ENCODE measurements at regions not wholly inside any gene's neighbourhood (a gene's known extent, or its start where the extent isn't known, plus 50 kb on each side); places are given as distances from the start of the nearest gene placed in this dataset.

GRCh38 chr10:28188526-28188925 lies 114.3 kb downstream of the MPP7 start:
- H3K27ac ChIP-seq, result no peak overlapping the region
- TF ChIP-seq, protein P1, sequence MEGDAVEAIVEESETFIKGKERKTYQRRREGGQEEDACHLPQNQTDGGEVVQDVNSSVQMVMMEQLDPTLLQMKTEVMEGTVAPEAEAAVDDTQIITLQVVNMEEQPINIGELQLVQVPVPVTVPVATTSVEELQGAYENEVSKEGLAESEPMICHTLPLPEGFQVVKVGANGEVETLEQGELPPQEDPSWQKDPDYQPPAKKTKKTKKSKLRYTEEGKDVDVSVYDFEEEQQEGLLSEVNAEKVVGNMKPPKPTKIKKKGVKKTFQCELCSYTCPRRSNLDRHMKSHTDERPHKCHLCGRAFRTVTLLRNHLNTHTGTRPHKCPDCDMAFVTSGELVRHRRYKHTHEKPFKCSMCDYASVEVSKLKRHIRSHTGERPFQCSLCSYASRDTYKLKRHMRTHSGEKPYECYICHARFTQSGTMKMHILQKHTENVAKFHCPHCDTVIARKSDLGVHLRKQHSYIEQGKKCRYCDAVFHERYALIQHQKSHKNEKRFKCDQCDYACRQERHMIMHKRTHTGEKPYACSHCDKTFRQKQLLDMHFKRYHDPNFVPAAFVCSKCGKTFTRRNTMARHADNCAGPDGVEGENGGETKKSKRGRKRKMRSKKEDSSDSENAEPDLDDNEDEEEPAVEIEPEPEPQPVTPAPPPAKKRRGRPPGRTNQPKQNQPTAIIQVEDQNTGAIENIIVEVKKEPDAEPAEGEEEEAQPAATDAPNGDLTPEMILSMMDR (conservative IDR thresholded peaks at IDR 0.05), result no peak
- TF ChIP-seq ZFX (IDR thresholded peaks at IDR 0.05), result no peak

GRCh38 chr10:28186887-28187578 lies 115.8 kb downstream of the MPP7 start:
- TF ChIP-seq ZFX (IDR thresholded peaks at IDR 0.05), result no peak
- TF ChIP-seq, protein P1 (conservative IDR thresholded peaks at IDR 0.05), result no peak
- H3K27ac ChIP-seq, result no peak overlapping the region

- H3K27ac ChIP-seq, result no peak overlapping the region
- TF ChIP-seq, protein P1 (conservative IDR thresholded peaks at IDR 0.05), result no peak
- TF ChIP-seq ZFX (IDR thresholded peaks at IDR 0.05), result no peak
These were observed 116.4 kb downstream of the MPP7 start for GRCh38 chr10:28186461-28186860.

GRCh38 chr10:28184810-28185209 lies 118.1 kb downstream of the MPP7 start:
- H3K27ac ChIP-seq, result no peak overlapping the region
- TF ChIP-seq, protein P1 (conservative IDR thresholded peaks at IDR 0.05), result no peak
- TF ChIP-seq ZFX (IDR thresholded peaks at IDR 0.05), result no peak

DNA sequence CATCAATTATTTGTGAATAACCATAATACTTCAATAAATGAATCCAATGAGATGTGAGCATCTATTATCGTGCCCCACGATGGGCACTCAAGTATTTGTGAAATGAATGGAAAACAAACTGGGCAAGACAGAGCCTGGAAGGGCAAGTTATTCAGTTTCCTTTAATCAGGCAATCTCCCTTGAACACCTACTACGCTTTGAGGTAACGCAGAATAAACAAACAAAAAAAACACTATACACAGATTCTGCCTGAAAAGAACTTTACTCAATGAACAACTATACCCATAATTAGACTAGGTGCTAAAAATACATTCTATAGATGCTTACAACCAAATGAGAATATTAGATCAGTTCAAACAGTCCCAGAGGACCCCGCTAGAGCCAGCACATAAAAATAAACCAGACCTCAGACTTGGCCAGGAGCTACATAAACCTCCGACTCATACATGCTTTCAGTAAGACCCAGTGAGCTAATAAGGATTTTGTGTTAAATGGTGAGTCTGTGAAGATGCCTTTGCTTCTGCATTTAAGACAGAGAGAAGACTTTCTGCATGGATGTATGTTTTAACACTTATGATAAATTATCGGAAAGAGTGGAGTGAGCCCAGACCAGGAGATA lies 121.3 kb downstream of the MPP7 start:
- no peak for TF ChIP-seq ZFX (IDR thresholded peaks at IDR 0.05)
- TF ChIP-seq, protein P1 (conservative IDR thresholded peaks at IDR 0.05), result no peak
- H3K27ac ChIP-seq, result no peak overlapping the region

DNA sequence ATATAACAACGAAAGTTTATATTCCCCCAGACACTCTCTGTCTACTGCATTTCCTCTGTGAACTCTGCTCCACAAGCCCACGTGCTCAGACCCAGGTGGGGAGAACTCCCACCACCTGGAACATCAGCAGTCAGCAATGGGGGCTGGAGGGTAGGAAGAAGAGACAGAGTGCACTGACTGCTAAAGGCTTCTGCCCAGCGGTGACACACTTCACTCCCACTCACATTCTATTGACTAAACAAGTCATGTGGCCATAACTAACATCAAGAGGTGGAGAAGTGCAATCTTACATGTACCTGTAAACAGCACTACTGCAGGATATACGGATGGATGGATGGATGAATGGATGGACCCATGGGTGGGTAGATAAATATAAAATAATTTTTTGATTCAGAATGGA lies 122.2 kb downstream of the MPP7 start:
- no peak for TF ChIP-seq ZFX (IDR thresholded peaks at IDR 0.05)
- TF ChIP-seq, protein P1 (conservative IDR thresholded peaks at IDR 0.05), result no peak
- H3K27ac ChIP-seq, result no peak overlapping the region

DNA sequence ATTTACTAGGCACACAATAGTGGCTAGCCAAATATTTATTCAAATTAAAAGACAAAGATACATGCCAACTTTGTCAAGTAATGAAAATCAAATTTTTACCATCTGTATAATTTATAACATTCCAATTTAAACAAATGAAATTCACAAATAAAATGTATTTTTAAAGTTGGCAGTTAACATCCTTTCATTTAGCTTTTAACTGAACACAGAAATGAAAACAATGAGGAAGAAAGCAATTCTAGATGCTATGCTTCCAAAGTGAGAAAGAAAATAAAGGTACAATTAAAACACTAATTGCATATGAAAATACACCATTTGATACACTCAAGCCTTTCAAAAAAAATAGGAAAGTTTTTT lies 123.1 kb downstream of the MPP7 start:
- TF ChIP-seq ZFX (IDR thresholded peaks at IDR 0.05), result no peak
- TF ChIP-seq, protein P1 (conservative IDR thresholded peaks at IDR 0.05), result peak; percentile 66
- no peak overlapping the region for H3K27ac ChIP-seq
